ENCODE measurements at regions not wholly inside any gene's neighbourhood (a gene's known extent, or its start where the extent isn't known, plus 50 kb on each side); places are given as distances from the start of the nearest gene placed in this dataset.
"Not testable (repeated sequence)": the region's sequence is repeated elsewhere in the genome, so short reads cannot be mapped to it uniquely, and the experiment has no call there.

DNA sequence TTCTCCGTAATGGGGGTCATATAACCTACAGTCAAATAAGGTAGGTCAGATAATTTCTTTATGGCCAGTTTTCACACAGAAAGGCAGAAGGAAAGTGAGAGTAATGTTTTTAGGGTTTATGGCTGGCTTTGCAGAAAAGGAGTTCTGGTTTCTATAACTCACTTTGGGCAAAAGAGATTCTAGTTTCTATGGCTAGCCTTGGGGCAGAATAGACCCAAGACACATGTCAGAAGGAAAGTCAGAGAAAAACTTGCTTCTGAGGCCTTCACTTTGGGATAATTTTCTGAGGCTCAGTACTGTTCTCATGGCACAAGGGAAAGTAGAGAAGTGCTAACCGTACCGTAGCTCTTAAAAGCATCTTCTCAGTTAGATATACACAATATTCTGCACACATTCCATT is 1145.3 kb downstream of the EFNA5 start:
- no peak for DNase-seq

DNA sequence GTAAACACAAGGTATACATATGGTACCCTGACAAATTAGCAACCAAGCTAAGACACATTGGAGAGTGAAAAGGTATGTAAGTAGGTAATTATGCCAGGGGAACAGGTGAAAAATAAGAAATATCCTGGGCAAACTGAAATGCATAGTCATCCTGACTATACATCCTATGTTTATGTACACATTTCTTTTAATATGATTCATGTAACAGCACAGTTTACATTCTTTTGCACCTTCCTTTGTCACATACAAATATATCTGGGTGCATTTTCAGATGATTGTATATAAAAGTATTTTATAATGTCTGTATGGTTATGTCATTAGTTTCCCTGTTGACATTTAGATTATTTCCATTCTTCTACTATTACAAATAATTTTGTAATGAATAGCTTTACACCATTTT is 1146.9 kb downstream of the EFNA5 start:
- DNase-seq, result peak; percentile 34

DNA sequence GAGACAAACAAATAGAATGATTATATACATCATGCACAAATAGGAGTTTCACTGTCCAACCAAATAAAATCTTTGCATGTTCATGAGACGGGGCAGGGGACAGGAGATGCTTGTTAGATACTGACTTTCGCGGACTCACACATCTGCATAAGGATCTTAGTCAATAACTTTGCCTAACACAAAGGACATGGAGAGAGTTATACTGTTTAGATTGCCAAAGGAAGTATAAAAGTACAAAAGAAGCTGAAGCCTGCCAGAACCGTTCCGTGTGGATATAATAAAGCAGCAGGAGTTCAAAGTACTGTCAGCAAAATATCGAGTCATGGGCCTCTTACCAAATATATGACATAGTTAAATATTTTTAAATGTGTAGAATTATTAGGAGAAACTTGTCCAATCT is 1148.4 kb downstream of the EFNA5 start:
- peak; percentile 28 for DNase-seq

DNA sequence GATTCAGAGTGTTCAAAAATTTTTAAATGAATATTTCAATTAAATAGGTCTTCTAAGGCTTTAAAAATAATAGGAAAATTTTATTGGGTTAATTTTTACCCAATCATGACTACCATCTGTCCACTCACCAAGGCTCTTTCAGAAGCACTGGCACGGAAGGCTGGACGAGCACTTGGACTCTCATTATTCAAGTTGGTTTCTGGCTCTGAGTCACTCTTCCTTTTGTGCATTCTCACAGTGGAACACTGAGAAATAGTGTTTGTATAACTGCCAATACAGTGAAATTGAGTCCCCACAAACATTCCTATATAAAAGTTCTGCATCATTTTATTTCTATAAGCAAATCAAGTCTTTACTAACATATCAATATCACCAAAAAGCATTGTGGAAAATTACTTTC is 1149.0 kb downstream of the EFNA5 start:
- DNase-seq, result peak; percentile 81

DNA sequence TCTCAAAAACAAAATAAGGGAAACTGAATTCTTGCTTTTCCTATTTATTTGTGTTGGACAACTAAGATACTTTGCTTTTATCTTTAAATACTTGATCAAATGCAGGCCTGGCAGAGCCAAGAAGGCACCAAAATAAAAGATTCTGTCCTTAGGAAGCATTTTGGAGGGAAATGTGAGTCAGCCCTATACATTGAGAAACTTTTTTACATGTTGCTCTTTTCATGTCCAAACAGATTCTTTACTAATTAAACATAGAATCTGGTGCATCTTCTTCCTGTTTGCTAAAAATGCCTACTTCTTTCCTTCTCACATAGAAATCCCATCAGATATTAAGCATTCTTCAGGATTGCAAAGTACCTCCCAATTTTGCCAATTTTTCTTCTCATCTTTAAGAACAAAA is 1160.4 kb downstream of the EFNA5 start:
- DNase-seq, result no peak

DNA sequence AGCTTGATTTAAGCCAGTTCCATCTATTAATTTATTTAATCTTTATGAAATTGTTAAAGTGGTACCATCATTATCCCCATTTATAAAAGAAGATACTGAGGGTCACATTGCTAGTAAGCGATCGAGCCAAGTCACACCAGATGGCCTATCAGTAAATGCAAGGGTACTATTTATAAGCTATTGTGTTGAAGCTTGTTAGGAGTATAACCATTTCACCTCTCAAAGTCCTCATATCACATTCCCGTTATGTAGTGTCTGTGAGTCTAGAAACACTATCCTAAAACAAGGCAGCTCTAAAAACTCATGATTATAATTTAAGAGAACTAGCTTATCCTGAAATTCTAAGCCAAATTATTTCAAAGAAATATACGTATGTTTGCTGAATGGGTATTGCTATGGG is 1161.8 kb downstream of the EFNA5 start:
- no peak for DNase-seq

DNA sequence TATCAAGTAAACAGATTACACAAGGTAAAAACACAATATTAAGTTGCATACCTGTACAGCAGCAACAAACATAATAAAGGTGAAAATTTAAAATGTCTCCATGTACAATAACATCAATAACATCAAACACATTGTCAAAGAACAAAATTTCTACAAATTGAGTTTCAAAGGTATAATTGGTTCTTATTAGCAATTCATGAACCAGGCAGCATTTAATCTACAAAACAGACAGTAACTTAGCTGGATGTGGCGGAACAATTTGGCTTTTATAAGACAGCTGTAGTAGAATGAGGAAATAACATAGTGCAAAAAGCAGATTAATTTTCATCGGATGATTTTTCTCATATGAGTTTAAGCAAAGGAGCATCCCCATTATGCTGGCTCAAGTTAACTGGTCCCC is 1176.8 kb downstream of the EFNA5 start:
- no peak for DNase-seq

DNA sequence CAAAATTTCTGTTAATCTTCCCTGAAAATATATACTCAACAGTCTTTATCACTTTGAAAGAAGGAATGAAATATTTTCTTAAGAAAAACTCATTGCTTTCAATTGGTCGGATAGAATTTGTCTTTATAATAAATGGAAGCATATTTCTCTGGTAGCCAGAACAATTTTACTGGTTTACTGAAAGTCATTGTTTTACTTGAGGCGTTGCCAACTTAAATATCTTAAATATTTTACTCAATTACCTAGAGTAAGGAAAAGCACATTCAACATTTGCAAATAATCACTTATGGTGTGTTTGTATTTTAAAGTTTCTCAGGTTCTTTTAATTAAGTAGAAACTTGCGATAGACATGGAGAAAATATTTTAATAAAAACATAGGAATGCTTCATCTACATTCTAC is 1181.7 kb downstream of the EFNA5 start:
- peak; percentile 60 for DNase-seq

DNA sequence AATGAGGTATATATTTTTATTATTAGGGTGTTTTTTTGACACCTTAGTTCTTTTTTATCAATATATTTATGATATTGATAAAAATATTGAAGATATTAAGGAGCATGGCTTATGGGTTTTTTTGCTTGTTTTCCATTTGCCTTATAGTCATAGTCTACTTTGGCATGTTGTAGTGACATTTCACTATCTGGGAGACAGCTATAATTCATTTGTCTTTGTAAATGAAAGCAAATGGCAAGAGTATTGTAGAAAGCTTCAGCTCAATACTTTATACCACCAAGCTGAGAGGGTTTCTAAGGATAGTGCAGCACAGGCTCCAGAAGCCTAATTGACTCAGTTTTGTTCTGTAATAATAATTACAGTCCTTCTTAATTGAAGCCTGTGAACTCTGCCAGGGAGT is 1182.3 kb downstream of the EFNA5 start:
- no peak for DNase-seq

DNA sequence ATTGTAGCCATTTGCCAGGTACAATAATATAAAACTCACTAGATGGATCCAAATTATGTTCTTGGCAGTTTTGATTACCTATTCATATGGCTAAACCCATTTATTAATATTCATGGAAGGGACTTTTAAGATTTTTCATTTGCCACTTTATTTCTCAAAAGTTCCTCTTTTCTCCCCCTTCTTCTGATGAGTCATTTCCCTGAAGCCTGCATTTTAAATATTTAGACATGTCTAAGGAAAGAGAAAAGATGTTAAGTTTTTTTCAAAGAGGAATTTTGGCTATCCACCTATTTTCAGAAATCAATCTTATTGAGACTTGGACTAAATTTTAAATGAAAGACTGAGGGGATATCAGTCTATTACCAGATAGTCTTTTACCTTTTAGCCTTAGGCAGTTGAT is 1189.4 kb downstream of the EFNA5 start:
- peak; percentile 13 for DNase-seq

DNA sequence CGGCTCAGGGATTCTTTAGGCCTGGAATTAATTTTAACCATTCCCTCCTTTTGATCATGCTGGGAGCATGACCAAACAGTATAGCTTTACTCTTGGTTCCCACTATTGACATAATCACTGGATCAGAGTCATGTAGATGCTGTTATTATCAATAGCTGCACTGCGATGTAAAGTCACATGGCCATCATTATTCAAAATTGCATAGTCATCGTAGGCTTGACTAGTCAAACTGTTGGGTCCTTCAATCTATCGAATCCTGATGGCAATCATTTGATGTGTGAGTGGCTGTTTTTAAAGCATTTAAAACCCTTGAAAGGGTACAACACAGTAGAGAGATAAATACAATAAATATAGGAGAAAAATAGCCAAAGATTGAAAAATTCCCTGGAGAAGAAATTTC is 1194.1 kb downstream of the EFNA5 start:
- DNase-seq, result no peak

DNA sequence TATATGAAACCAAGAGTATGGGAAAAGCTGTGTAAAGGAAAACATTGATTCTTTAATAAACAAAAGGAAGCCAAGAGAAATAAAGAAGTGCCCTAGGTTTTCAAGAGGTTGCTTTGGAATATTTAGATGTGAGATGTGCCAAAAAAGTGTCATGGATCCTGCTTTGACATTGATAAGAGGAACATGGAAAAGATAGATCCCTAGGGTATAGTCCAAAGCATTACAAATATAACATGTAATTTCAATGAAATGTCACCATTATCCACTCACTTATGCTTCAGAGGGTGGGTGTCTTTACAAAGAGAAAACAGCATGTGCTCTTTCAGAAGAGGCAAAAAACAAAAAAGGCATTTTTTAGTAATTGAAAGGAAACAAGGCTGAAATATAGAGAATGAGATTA is 1196.7 kb downstream of the EFNA5 start:
- no peak for DNase-seq

DNA sequence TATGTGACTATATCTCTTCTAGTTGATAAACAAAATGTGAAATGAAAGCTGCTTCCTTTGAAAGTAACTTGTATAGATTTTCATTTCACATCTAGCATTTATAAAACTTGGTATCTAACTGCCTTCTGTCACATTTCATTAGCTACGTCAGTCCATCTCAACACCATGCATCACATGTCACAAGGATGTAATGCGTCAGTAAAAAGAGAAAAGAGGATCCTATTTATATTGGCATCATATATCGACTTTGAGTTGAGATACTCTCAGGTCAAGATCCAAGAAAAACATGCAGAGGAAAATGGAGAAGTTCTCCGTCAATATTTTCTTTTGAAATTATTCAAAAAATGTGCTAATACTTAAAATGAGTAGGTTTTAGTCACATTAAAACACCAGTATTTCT is 1211.2 kb downstream of the EFNA5 start:
- peak; percentile 20 for DNase-seq

DNA sequence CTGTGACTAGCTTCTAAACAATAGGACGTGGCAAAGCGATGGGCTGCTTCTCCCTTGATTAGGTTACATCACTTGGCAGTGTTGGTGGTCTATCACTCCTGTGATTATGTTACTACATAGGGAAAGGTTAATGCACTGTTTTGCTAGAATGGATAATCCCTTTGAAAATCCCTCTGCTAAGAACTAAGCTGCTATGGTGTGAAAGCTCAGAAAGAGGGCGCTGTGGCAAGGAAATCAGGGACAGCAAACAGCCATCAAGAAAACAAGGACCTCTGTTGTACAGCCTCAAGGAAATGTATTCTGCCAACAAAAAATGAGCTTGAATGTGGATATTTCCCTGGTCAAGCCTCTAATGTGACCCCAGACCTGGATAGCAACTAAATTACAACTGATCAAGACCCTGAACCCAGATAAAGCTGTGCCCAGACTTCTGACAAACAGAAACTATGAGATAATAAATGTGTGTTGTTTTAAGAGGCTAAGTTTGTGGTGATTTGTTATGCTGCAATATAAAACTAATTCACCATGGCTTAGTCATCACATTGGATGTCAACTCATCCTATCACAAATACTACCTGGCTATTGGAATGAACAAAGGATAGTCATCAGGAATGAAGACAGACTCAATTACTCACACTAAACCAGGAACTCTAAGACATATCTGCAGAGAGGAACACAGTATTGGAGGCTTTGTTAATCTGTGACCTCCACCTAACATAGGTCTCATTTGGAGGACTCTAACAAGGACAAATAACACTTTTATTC is 1215.9 kb downstream of the EFNA5 start:
- peak; percentile 32 for DNase-seq

DNA sequence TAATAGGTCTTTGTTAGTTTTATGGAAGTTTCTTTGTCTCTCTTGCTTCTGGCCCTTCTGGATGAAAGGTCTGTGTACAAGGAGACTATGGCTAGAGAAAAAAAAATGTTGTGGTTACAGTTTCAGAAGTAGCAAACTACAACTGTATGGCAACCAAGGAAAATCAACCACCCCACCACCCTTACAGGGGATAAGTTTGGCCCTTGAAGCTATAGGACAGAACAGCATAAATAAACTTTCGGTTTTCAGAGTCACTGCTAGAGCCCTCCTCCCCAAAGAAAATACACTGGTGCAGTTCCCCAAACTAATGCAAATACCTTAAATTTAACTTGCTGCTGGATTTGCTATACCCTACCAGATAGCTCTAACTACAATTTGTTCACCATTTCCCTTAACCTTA is 1216.7 kb downstream of the EFNA5 start:
- DNase-seq, result no peak

DNA sequence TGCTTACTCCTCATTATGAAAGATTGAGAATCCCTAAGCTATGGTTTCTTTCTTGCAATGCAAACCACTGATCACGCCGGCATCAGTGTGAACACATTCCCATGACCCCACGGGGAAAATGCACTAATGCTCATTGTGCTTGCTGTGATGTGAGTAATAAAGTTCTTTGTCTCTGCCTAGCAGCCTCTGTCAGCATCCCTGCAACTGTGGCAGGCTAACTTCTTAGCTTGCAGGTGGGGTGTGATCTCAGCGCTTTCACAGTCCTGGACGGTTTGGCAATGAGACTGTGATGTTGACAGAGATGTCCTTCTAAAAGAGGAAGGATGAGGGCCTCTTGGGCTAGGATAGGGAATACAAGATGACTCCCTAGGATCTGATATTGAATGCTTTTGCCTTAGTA is 1218.7 kb downstream of the EFNA5 start:
- no peak for DNase-seq

DNA sequence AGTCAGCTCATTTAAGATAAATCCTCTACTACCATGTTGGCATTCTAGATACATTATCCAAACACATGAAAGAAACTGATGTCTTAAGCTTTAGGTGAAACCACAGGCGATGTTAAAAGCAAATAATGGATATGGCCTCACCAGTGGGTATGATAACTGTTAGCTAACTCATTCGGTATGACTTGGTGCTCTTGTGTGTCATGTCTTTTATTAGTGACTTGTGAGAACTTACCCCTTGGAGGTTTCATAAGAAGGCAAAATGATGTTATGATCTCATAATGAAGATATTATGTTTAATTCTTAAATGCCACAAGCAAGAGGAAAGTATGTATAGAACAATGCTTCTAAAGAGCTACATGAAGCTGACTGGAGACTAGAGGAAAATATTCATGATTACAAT is 1227.0 kb downstream of the EFNA5 start:
- DNase-seq, result peak; percentile 72

DNA sequence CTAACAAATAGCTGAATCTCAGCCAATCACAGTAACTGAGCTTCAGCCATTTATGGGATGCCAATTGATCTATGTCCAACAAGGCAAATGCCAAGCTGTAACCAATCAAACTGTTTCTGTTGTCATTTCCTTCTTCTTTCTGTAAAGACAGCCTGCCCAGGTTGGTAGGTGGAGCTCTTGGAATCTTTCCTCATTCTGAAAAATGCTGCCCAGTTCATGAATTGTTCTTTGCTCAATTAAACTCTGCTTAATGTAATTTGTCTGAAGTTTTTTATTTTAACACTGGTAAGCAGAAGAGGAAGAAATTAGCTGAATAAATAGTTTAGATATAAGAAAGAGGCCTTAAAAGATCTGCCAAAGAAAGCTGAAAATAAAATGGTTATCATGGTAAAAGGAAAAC is 1235.6 kb downstream of the EFNA5 start:
- DNase-seq, result no peak

DNA sequence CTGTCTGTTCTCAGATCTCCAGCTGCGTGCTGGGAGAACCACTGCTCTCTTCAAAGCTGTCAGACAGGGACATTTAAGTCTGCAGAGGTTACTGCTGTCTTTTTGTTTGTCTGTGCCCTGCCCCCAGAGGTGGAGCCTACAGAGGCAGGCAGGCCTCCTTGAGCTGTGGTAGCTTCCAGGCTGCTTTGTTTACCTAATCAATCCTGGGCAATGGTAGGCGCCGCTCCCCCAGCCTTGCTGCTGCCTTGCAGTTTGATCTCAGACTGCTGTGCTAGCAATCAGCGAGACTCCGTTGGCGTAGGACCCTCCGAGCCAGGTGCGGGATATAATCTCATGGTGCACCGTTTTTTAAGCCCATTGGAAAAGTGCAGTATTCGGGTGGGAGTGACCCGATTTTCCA is 1240.0 kb downstream of the EFNA5 start:
- not testable (repeated sequence) for DNase-seq

DNA sequence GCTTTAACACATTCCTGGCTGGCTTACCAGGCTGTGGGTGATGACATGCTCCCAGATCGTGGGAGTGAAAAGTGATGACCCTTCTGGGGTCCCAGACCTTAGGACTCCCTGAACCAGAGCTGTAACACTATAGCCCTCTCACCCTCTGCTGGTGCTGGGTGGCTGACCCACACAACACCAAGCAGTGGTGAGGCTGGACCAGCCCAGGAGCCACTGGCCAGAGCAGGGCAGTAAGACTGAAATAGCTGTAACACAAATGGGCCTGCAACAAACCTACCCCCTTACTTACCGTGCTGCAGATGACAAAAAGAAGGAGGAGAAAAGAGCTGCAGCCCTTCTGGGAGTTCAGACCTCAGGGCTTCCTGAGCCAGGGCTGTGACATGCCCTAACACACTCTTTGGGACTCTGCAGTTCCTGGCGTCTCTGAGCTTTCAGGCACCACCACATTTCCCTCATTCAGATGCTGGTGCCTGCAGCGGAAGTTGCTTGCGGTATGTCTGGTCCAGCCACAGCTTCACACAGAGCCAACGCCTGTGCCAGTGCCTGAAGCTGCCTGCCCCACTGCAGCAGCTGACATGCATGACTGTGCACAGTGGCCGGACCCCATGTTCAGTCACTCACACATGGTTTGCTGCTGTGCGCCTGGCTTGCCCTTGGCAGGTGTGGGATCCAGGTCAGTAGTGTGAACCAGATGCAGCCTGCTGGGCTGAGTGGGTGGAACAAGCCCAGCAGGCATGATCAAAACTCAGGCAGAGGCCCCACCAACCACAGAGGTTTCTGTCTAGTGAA is 1247.4 kb downstream of the EFNA5 start:
- DNase-seq, result no peak

DNA sequence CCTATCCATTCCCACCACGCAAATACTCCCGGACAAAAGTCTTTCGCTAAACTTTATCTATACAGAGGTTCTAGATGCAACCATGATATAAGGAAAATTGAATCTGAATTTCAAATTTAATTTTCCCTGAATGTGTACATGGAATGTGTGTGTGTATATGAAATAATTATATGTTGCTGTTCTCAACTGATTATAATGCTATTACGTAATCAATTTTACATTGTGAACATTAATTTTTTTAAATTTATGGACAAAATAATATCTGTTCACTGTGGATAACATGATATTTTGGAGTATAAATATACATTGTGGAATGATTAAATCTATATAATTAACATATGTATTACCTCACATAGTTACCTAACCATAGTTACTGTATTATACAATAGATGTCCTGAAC is 1250.6 kb downstream of the EFNA5 start:
- DNase-seq, result no peak

DNA sequence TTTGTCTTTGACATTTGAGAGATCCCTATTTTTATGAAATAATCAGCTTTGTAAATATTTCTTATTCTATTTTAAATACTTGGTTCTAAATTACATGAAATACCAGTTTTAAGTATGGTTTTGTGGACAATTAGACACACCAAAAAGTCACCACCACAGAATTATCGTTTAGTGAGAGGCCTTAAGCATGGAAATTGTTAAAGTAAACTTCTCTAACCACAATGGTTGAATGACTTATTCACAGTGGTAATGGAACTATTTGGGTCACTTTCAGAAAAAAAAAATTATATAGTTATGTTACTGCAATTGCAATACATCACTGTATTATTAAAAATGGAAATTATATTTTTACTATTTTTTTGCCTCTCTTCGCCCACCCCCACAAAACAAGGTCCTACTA is 1252.5 kb downstream of the EFNA5 start:
- peak; percentile 55 for DNase-seq

DNA sequence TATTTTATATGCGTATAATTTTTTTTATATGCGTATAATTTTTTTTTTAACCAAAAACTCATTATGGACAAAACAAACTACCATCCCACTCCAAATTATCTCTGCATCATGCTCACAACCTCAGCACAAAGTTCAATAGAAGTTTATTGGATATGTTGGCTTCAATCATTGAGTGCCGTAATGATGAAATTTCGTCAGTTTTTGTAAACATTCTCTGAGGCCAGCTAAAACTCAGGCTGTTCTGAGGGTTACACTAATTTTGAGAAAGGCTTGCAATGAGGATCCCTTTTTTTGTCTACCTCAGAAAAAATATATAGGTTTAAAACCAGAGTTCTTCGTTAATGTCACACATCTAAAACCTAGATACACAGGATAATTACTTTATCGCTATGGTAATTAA is 1253.2 kb downstream of the EFNA5 start:
- no peak for DNase-seq

DNA sequence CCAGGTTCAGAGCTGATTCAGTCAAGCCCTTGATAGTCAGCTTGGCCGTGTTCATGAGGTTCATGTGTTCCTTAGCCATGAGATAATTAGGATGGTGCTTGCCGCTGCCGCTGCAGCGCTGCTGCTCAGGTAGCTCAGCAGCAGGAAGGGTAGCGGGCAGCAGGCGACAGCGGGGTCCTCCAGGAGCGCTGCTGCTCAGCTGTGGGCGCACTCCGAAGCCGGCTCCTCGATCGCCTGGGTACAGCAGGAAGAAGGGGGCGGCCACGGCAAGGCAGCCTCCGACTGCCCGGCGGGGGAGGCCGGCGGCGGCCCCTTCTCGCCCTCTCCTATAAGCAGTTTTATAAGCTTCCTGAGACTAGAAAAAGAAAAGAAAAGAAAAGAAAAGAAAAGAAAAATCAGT is 1253.6 kb downstream of the EFNA5 start:
- no peak for DNase-seq
